ENCODE measurements at regions not wholly inside any gene's neighbourhood (a gene's known extent, or its start where the extent isn't known, plus 50 kb on each side); places are given as distances from the start of the nearest gene placed in this dataset.

DNA sequence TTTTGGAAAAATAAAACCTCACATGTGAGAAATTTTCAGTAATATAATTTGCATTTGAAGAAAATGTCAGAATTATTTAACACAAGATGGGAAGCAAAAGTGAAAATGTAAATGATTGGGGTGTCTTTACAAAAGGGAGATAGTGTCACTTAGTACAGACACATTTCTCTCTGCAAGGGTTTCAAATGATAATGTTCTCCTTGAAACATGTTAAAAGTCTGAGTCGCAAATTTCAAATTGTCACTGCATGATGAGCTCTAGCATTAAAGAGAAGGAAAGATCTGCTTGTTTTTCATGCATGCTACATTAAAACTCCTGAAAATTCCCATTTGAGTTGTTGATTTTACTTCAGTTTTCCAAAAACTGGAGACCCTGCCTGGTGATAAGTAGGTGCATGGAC lies 122.0 kb upstream of the LDB2 start:
- TF ChIP-seq POLR2AphosphoS5 (IDR thresholded peaks at IDR 0.05; ENCODE audit: low read depth) (no peak), EZH2phosphoT487 (IDR thresholded peaks at IDR 0.05; ENCODE audit: unreplicated experiment) (no peak)

Data from GM23338 (cell line).